NOMO-1 (cell line): ENCODE measurements at regions not wholly inside any gene's neighbourhood (a gene's known extent, or its start where the extent isn't known, plus 50 kb on each side); places are given as distances from the start of the nearest gene placed in this dataset.
"Not testable (repeated sequence)": the region's sequence is repeated elsewhere in the genome, so short reads cannot be mapped to it uniquely, and the experiment has no call there.

Source experiments
- DNase-seq, 2 experiments: peaks; one replicate each; lab custom pipeline; 2025; ENCODE audit not compliant: unreplicated experiment in 2 of 2; lab: John Stamatoyannopoulos, UW

- peak; percentile 32 to 39 for DNase-seq
These were observed 382.2 kb upstream of the NRP1 start for GRCh38 chr10:33716501-33717267.

DNA sequence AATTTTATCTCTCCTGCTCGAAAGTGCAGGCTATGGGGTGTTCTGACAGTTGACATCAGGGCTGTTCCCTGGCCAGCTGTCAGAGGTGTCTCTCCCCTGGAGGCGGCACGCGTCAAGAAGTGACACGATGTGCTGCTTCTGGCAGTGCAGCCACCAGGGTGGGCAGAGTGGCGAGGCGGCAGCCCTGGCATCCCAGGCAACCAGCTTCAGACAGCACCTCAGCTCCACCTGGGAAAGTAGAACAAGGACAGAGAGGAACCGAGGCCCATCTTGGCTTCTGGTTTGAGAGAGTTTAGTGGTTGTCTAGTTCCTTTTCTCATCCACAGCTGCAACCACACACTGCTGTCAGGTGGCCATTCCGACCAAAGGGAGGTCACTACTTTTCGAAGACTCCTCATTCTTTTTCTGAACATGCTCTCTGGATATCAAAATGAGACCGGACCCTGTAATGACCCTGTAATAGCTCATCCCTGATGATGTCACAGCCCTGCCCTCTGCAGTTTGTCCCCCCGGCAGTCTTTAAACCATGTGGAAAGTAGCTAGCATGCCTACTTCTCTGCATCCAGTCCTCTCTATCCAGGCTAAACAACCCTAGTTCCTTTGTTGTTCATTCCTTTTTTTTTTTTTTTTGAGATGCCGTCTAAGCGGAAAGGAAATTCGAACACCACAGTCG lies 381.0 kb upstream of the NRP1 start:
- DNase-seq, result peak in 1 of 2 experiments; percentile 12

GRCh38 chr10:33712825-33713224 lies 378.4 kb upstream of the NRP1 start:
- no peak for DNase-seq

DNA sequence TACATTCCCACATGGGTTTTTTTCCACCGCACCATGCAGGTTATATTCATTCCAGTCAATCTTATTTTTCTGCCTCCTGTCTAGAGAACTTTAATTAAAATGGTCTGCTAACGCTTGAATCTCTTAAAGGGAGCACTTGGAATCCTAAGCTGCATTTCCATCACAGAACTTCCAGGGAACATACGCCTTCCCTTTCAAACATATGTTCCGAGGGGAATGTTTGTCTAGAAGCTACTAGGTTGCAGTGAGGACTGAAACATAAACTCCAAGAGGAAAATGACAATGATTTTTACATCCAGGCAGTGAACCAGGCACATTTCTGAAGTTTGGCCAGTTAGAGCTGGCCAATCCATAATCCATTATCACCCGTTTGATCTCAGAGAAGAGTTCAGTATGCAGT lies 375.5 kb upstream of the NRP1 start:
- DNase-seq, result no peak

DNA sequence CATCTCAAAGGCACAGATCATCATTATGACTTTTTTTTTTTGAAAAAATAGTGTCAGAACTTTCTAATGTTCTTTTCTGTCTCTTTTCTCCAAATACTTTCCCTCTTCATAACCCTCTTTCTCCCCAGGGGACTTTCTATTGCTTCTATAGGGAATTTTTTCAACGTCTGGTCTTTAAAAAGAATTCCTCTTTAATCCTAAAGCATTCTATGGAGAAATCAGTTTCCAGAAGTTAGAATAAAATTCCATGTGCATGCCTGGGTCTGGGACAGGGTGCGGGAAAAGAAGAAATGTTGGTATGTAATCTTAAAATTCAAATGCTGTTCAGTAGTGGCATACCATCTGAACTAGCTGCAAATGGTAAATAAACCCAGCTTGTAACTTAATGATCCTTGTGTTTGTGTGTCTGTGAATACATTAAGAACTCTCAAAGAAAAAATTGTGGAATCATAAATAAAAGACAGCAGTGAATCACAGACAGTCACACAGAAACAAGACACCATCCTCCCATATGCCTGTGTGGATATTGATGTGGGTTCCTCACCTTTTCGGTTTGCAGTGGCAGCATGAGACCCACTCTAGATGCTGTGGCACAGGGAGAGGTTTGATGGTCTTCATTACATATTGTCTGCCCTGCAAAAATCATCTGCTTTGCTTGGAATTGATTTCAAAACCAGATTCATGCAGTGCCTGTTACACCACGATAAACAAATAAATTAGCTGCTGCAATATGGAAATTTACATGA lies 374.7 kb upstream of the NRP1 start:
- no peak for DNase-seq

DNA sequence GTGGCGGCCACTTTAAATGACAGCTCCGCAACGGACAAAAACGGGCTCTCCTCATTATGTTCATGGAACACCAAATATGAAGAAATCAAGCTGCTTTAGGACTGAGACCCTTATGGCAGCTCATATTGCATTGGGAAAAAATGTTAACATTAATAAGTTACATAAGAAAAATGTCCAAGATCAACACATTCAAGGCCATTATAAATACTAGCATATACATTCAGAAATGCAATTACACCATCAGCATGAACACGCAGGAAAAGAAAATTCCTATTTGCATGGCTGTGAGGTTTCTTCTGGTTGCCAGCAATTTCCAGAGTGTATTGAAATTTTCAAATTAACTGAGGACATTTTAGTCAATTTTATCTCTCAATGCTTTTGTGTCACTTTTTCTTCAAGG lies 374.1 kb upstream of the NRP1 start:
- no peak for DNase-seq

GRCh38 chr10:33706746-33707145 lies 372.3 kb upstream of the NRP1 start:
- DNase-seq, result no peak

DNA sequence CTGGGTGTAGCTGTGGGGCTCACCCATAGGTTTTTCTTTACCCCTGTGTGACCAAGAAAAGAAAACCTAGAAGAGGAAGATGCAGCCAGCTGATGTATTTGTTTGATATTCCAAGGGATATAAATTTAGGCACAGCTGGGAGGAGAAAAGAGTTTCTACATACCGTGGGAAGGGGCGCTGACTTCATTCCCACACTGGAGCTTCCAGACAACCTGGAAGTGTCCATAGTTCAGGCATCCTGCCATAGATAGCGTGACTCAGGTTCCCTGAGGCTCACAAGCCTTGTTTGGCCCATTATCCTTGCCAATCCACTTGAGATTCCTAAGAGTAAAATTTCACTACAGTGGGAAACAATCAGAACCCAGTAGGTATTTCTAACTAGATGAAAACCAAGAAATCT lies 371.7 kb upstream of the NRP1 start:
- DNase-seq, result no peak

DNA sequence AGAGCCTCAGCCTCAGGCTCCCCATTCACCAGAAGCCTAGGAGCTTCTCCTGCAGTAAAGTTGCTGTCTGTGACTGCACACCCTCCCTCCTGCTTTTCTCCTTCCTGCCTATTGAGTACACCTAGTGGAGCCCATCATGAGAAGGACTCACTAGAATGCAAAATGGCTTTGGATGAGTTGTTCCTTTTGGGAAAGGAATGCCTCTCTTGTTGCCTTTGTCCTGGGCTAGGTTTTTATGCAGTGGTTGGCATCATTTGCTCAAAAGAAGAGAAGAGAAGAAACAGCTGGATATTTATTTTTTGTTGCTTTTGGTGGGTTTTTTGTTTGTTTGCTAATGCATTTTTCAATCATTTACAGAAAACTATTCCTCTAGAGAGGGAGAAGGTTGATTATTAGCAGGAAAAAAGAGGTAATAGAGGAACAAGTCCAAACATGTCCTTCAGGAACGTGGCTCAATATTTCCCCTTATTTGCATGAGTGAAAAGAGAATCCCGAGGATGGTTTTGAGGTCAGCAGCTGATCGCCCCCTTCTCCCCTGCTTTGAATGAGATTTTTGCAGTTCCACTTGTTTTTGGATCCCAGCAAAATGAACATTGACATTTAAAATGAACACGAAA lies 369.9 kb upstream of the NRP1 start:
- DNase-seq, result no peak

DNA sequence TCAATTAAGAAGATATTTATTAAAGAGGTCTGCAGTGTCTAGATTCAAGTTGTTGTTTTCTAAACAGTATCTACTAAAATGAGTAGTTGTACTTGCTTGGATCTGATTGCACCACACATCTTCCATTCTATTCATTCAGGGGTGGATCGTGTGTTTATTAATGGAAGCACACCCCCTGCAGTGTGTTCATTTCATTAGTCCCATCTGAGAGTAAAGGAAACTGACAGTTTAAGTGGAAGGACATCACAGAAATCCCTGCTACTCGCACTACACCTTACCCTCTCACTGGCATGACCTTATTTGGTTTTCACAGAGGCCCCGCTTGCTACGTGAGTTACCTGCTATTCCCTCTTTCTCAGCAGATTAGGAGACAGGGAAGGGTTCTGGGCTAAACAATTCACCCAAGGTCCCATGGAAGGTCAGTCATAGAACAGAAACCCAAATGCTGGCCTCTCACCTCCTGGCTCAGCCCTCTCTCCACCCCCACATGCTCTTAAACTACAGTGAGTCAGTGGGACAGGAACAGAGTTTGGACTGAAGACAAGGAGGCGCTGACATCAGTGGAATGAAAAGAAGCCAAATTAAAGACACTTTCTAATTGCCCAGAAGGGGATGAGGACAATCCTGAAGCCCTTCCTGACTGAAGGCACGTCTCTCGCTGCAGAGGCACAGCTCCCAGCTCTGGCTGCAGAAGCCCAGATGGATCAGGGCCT lies 369.2 kb upstream of the NRP1 start:
- DNase-seq, result no peak

- DNase-seq, result no peak
These were observed 363.6 kb upstream of the NRP1 start for GRCh38 chr10:33698033-33698432.

- no peak for DNase-seq
These were observed 362.5 kb upstream of the NRP1 start for GRCh38 chr10:33697016-33697415.

- DNase-seq, result no peak
These were observed 361.1 kb upstream of the NRP1 start for GRCh38 chr10:33695536-33695935.

DNA sequence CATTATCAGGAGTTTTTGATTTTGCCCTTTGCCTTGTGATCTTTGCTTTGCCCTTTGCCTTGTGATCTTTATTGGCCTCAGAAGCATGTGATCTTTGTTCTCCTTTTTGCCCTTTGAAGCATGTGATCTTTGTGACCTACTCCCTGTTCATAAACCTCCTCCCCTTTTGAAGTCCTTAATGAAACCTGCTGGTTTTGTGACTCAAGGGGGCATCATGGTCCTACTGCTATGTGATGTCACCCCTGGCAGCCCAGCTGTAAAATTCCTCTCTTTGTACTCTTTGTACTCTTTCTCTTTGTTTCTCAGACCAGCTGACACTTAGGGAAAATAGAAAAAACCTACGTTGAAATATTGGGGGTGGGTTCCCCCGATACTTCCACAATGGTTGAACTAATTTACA lies 356.1 kb upstream of the NRP1 start:
- not testable (repeated sequence) for DNase-seq

DNA sequence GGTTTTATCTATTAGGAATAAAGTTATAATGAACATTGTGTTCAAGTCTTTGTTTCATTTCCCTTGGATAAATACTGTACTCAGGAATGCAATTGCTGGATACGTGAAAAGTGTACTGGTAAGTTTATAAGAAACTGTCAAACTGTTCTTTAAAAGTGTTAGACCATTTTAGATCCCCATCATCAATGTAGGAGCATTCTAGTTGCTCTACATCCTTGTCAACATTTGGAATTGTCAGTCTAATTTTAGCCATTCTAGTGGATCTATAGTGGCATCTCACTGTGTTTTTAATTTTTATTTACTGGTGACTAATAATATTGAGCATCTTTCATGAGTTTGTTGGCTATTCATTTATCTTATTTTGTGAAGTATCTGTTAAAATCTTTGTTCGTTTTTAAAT lies 354.0 kb upstream of the NRP1 start:
- no peak for DNase-seq

- DNase-seq, result no peak
These were observed 349.7 kb upstream of the NRP1 start for GRCh38 chr10:33684211-33684611.

GRCh38 chr10:33681595-33681994 lies 347.1 kb upstream of the NRP1 start:
- peak; percentile 48 to 61 for DNase-seq

GRCh38 chr10:33680036-33680435 lies 345.6 kb upstream of the NRP1 start:
- DNase-seq, result no peak

DNA sequence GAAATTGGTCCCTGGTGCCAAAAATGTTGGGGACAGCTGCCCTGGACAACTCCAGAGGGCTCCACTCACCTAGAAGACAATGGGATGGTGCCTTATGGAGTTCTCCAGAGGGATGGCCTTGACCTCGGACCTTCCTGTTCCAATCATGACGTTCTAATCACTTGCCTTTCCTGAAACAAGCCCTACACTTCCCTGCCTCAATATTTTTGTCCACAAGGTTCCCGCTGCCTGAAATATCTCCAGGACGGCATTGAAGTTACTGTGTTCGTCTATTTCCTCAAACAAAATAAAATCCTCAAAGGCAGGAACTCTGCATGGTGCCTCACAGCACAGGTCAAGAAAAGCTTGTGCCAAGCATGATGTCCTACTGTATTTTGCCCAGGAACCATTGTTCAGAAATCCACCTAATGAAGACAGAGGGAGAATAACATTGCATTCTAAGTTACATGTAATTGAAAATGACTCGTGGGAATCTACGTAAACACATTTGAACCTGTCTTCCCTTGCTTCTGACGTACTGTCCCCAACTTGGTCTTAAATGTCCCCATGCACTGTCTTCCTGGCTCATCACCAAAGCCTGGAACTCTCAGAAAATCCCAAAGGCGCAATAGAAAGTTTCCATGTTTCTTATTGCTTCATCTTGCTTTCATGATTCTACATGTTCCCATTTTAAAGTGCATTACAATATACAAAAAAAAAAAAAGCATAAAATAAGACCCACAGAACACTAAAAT lies 342.3 kb upstream of the NRP1 start:
- DNase-seq, result no peak

GRCh38 chr10:33674986-33675599 lies 340.6 kb upstream of the NRP1 start:
- no peak for DNase-seq
